GM12892 (cell line): ENCODE measurements at regions not wholly inside any gene's neighbourhood (a gene's known extent, or its start where the extent isn't known, plus 50 kb on each side); places are given as distances from the start of the nearest gene placed in this dataset.

ENCODE experiments used
- POLR2A ChIP-seq: IDR thresholded peaks from 2 replicates; pipeline ENCODE4 v1.6.1; 2011; ENCODE audit warnings: low read depth, low read length, control low read depth
- POLR2AphosphoS5 ChIP-seq: IDR thresholded peaks from 2 replicates; pipeline ENCODE4 v1.6.1; 2011; ENCODE audit warnings: low read depth, low read length, control low read depth

DNA sequence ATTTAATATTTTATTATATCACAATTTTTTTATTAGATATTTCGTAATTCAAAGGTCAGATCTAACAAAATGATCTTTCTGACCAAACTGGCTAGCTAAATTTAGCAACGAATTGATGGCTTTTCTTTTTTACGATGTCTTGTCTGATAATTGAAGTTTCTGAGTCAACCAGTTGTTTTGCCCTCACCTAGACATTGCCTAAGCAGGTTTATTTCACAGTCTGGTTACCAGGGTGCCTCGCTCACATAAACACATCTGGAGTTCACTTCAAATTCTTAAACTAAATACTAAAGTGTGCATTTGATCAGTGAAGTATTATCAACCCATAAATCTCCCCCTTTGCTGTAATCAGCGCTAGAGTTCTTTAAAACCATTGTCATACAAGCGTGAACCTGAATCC lies 448.3 kb downstream of the TLE4 start:
- TF ChIP-seq POLR2A (no peak), POLR2AphosphoS5 (no peak)
